Sigmoid colon (tissue), 6 donors: ENCODE measurements at regions not wholly inside any gene's neighbourhood (a gene's known extent, or its start where the extent isn't known, plus 50 kb on each side); places are given as distances from the start of the nearest gene placed in this dataset.
A peak's percentile ranks its signal among the peaks of the same experiment; 100 is the strongest.

Experiments
- DNase-seq: peaks from one replicate; pipeline ENCODE4 v3.0.0-alpha.2; 2019
- H3K27ac ChIP-seq, 4 donors: fragments of 200-600 bp; sonication (generic); one replicate each; pipeline ENCODE4 v1.5.1; 2016 to 2019; ENCODE audit warnings: mild to moderate bottlenecking in 1 of 4
- H3K27me3 ChIP-seq, 3 donors: fragments of 200-600 bp; sonication (generic); one replicate each; pipeline ENCODE4 v1.5.1; 2019; ENCODE audit warnings: mild to moderate bottlenecking in 1 of 3
- H3K36me3 ChIP-seq, 4 donors: fragments of 200-600 bp; sonication (generic); one replicate each; pipeline ENCODE4 v1.5.1; 2016 to 2019
- H3K4me1 ChIP-seq, 4 donors: fragments of 200-600 bp; sonication (generic); one replicate each; pipeline ENCODE4 v1.5.1; 2017 to 2019
- H3K4me3 ChIP-seq, 4 donors: fragments of 200-600 bp; sonication (generic); one replicate each; pipeline ENCODE4 v1.5.1; 2017 to 2019; ENCODE audit warnings: mild to moderate bottlenecking in 2 of 4, moderate library complexity in 1 of 4
- H3K9me3 ChIP-seq, 4 donors: fragments of 200-600 bp in 3 of 4; sonication (generic) in 3 of 4; one replicate each; pipeline versions ENCODE4 v1.5.1 to v1.6.1; 2013 to 2019
- CTCF ChIP-seq, 4 experiments: fragments of 450-650 bp in 3 of 4; fragments of 200-600 bp in 1 of 4; IDR thresholded peaks; one replicate each; pipeline ENCODE4 v1.5.1; 2016 to 2019; ENCODE audit warnings: antibody characterized with exemption in 4 of 4, mild to moderate bottlenecking in 3 of 4, moderate library complexity in 2 of 4
- EP300 ChIP-seq, 4 donors: sonication (generic); formaldehyde crosslinking; IDR thresholded peaks; one replicate each; pipeline ENCODE4 v1.6.1; 2017; ENCODE audit warnings: antibody characterized with exemption in 4 of 4
- POLR2A ChIP-seq, 2 donors: fragments of 450-650 bp; IDR thresholded peaks; one replicate each; pipeline ENCODE4 v1.6.1; 2016; ENCODE audit warnings: antibody characterized with exemption in 2 of 2, mild to moderate bottlenecking in 2 of 2, moderate library complexity in 2 of 2
- POLR2AphosphoS5 ChIP-seq, 4 donors: sonication (generic); formaldehyde crosslinking; IDR thresholded peaks; one replicate each; pipeline ENCODE4 v1.6.1; 2017; ENCODE audit warnings: antibody characterized with exemption in 4 of 4
- WGBS, 2 donors: extraction: QIAGEN DNeasy Blood & Tissue Kit; methylation state at CpG; one replicate each; pipeline ENCODE4 v1.1.7; 2013; 5-methylcytosine and 5-hydroxymethylcytosine counted together
- intact Hi-C: fragments of 100-400 bp; cut with DNase I; formaldehyde crosslinking; loops from one replicate; pipeline ENCODE4 v1.15.1; 2023
- donor health status: healthy with polysubstance abuse.
- donor health status: healthy.

- WGBS, 2 donors: 20 to 47% methylated on average over 6 of the region's 6 CpGs
- DNase-seq: no peak
- Histone ChIP-seq H3K27ac (no peak overlapping the region), H3K36me3 (no peaks in the 10 kb centered on the region), H3K9me3 (no peaks in the 10 kb centered on the region), H3K4me1 (no peaks in the 10 kb centered on the region), H3K27me3 (no peaks in the 10 kb centered on the region), H3K4me3 (no peak overlapping the region)
- TF ChIP-seq POLR2A (IDR thresholded peaks at IDR 0.05) (no peak), CTCF (IDR thresholded peaks at IDR 0.05) (peak in 1 of 4 experiments; percentile 6)
- intact Hi-C loops: no loop called here
Observed at GRCh38 chrX:47751670-47752069, 85.0 kb upstream of the ZNF81 start.

GRCh38 chrX:47749185-47749967, 87.3 kb upstream of the ZNF81 start:
- no peak for DNase-seq

GRCh38 chrX:47748576-47748975, 88.1 kb upstream of the ZNF81 start:
- TF ChIP-seq CTCF (IDR thresholded peaks at IDR 0.05): no peak
- TF ChIP-seq POLR2A (IDR thresholded peaks at IDR 0.05): no peak
- TF ChIP-seq EP300 (IDR thresholded peaks at IDR 0.05): no peak
- no peak for TF ChIP-seq POLR2AphosphoS5 (IDR thresholded peaks at IDR 0.05)
- intact Hi-C loops: no loop called here
- no peak for DNase-seq
- no peak overlapping the region for H3K4me3 ChIP-seq
- H3K27me3 ChIP-seq: no peaks in the 10 kb centered on the region
- no peaks in the 10 kb centered on the region for H3K4me1 ChIP-seq
- 87% methylated on average over 4 of the region's 4 CpGs for WGBS, 2 donors
- no peaks in the 10 kb centered on the region for H3K36me3 ChIP-seq
- H3K27ac ChIP-seq: no peak overlapping the region
- no peaks in the 10 kb centered on the region for H3K9me3 ChIP-seq

More at GRCh38 chrX:47749185-47749967, 87.3 kb upstream of the ZNF81 start:
- 69 to 77% methylated on average over 7 of the region's 7 CpGs for WGBS, 2 donors
- no peaks in the 10 kb centered on the region for H3K4me1 ChIP-seq
- TF ChIP-seq POLR2AphosphoS5 (IDR thresholded peaks at IDR 0.05) (no peak), CTCF (IDR thresholded peaks at IDR 0.05) (no peak), POLR2A (IDR thresholded peaks at IDR 0.05) (no peak), EP300 (IDR thresholded peaks at IDR 0.05) (no peak)
- H3K27me3 ChIP-seq: no peaks in the 10 kb centered on the region
- no peak overlapping the region for H3K4me3 ChIP-seq
- H3K9me3 ChIP-seq: no peaks in the 10 kb centered on the region
- H3K36me3 ChIP-seq: no peaks in the 10 kb centered on the region
- intact Hi-C loops: no loop called here
- no peak overlapping the region for H3K27ac ChIP-seq

GRCh38 chrX:47746446-47746845, 87.5 kb upstream of the UXT start:
- H3K27me3 ChIP-seq: no peaks in the 10 kb centered on the region
- no peaks in the 10 kb centered on the region for H3K9me3 ChIP-seq
- no peaks in the 10 kb centered on the region for H3K4me1 ChIP-seq
- no peak overlapping the region for H3K27ac ChIP-seq
- intact Hi-C loops: no loop called here
- no peak overlapping the region for H3K4me3 ChIP-seq
- no peak for DNase-seq
- no peaks in the 10 kb centered on the region for H3K36me3 ChIP-seq
- TF ChIP-seq POLR2A (IDR thresholded peaks at IDR 0.05) (no peak), EP300 (IDR thresholded peaks at IDR 0.05) (no peak)
- WGBS, 2 donors: 70 to 82% methylated on average over 3 of the region's 3 CpGs

- TF ChIP-seq CTCF (IDR thresholded peaks at IDR 0.05) (no peak), EP300 (IDR thresholded peaks at IDR 0.05) (no peak), POLR2A (IDR thresholded peaks at IDR 0.05) (no peak), POLR2AphosphoS5 (IDR thresholded peaks at IDR 0.05) (no peak)
- WGBS, 2 donors: 69 to 77% methylated on average over 1 of the region's 1 CpG
Observed at GRCh38 chrX:47745416-47745815, 86.4 kb upstream of the UXT start.

More at GRCh38 chrX:47745416-47745815, 86.4 kb upstream of the UXT start:
- Histone ChIP-seq H3K4me3 (no peak overlapping the region), H3K36me3 (no peaks in the 10 kb centered on the region), H3K4me1 (no peaks in the 10 kb centered on the region), H3K27ac (no peak overlapping the region), H3K27me3 (no peaks in the 10 kb centered on the region), H3K9me3 (no peaks in the 10 kb centered on the region)
- DNase-seq: no peak
- intact Hi-C loops: no loop called here
